ENCODE measurements at regions not wholly inside any gene's neighbourhood (a gene's known extent, or its start where the extent isn't known, plus 50 kb on each side); places are given as distances from the start of the nearest gene placed in this dataset.

DNA sequence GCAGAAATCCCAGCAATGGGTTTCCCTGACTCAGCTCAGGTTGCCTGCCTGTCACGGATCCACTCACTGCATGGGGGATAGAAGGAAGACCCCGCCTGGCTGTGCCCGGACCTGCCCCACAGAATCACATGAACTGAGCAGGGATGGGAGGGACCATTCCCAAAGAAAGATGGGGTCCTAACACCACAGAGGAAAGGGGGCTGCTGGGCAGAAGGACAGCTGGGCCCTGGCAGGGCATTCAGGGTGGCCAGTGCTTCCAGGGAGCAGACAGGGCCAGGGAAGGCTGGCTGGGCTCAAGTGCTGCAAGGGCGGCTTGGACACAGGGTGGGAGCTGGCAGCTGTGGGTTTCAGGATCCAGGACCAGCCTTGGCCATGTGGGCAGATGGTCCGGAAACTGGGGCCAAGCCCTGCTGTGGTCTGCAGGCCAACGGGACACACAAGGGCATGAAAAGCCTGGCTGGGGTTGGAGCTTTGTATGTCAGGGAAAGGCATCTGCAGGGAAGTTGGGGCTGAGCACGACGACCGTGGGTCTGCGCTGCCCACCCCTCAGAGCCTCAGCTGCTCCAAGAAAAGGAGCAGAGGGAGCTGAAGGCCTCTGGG, 723.9 kb downstream of the PTPRU start:
- TF ChIP-seq, protein P1, sequence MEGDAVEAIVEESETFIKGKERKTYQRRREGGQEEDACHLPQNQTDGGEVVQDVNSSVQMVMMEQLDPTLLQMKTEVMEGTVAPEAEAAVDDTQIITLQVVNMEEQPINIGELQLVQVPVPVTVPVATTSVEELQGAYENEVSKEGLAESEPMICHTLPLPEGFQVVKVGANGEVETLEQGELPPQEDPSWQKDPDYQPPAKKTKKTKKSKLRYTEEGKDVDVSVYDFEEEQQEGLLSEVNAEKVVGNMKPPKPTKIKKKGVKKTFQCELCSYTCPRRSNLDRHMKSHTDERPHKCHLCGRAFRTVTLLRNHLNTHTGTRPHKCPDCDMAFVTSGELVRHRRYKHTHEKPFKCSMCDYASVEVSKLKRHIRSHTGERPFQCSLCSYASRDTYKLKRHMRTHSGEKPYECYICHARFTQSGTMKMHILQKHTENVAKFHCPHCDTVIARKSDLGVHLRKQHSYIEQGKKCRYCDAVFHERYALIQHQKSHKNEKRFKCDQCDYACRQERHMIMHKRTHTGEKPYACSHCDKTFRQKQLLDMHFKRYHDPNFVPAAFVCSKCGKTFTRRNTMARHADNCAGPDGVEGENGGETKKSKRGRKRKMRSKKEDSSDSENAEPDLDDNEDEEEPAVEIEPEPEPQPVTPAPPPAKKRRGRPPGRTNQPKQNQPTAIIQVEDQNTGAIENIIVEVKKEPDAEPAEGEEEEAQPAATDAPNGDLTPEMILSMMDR (IDR thresholded peaks at IDR 0.05; ENCODE audit: low read depth, low read length, missing input control) = no peak
- TF ChIP-seq, protein P2, sequence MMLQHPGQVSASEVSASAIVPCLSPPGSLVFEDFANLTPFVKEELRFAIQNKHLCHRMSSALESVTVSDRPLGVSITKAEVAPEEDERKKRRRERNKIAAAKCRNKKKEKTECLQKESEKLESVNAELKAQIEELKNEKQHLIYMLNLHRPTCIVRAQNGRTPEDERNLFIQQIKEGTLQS (IDR thresholded peaks at IDR 0.05) = no peak
- TF ChIP-seq, protein P3, sequence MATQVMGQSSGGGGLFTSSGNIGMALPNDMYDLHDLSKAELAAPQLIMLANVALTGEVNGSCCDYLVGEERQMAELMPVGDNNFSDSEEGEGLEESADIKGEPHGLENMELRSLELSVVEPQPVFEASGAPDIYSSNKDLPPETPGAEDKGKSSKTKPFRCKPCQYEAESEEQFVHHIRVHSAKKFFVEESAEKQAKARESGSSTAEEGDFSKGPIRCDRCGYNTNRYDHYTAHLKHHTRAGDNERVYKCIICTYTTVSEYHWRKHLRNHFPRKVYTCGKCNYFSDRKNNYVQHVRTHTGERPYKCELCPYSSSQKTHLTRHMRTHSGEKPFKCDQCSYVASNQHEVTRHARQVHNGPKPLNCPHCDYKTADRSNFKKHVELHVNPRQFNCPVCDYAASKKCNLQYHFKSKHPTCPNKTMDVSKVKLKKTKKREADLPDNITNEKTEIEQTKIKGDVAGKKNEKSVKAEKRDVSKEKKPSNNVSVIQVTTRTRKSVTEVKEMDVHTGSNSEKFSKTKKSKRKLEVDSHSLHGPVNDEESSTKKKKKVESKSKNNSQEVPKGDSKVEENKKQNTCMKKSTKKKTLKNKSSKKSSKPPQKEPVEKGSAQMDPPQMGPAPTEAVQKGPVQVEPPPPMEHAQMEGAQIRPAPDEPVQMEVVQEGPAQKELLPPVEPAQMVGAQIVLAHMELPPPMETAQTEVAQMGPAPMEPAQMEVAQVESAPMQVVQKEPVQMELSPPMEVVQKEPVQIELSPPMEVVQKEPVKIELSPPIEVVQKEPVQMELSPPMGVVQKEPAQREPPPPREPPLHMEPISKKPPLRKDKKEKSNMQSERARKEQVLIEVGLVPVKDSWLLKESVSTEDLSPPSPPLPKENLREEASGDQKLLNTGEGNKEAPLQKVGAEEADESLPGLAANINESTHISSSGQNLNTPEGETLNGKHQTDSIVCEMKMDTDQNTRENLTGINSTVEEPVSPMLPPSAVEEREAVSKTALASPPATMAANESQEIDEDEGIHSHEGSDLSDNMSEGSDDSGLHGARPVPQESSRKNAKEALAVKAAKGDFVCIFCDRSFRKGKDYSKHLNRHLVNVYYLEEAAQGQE (IDR thresholded peaks at IDR 0.05) = no peak
- TF ChIP-seq TAF1 (conservative IDR thresholded peaks at IDR 0.05) (no peak), GABPA (IDR thresholded peaks at IDR 0.05 in 1 of 2, conservative IDR thresholded peaks at IDR 0.05 in 1 of 2) (no peak), FOXA1 (IDR thresholded peaks at IDR 0.05) (no peak), YY1 (IDR thresholded peaks at IDR 0.05) (no peak), JUND (IDR thresholded peaks at IDR 0.05) (no peak), HNF4G (IDR thresholded peaks at IDR 0.05) (no peak), FOXA2 (IDR thresholded peaks at IDR 0.05) (no peak), RAD21 (IDR thresholded peaks at IDR 0.05) (no peak)
- TF ChIP-seq, protein P4, sequence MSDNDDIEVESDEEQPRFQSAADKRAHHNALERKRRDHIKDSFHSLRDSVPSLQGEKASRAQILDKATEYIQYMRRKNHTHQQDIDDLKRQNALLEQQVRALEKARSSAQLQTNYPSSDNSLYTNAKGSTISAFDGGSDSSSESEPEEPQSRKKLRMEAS (IDR thresholded peaks at IDR 0.05) = no peak
- TF ChIP-seq, protein P5, sequence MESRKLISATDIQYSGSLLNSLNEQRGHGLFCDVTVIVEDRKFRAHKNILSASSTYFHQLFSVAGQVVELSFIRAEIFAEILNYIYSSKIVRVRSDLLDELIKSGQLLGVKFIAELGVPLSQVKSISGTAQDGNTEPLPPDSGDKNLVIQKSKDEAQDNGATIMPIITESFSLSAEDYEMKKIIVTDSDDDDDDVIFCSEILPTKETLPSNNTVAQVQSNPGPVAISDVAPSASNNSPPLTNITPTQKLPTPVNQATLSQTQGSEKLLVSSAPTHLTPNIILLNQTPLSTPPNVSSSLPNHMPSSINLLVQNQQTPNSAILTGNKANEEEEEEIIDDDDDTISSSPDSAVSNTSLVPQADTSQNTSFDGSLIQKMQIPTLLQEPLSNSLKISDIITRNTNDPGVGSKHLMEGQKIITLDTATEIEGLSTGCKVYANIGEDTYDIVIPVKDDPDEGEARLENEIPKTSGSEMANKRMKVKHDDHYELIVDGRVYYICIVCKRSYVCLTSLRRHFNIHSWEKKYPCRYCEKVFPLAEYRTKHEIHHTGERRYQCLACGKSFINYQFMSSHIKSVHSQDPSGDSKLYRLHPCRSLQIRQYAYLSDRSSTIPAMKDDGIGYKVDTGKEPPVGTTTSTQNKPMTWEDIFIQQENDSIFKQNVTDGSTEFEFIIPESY (IDR thresholded peaks at IDR 0.05) = no peak
